ENCODE measurements at regions not wholly inside any gene's neighbourhood (a gene's known extent, or its start where the extent isn't known, plus 50 kb on each side); places are given as distances from the start of the nearest gene placed in this dataset.

- intact Hi-C loops (cut with micrococcal nuclease): no loop called here
- peaks cover 16% of the 10 kb centered on the region for H3K27me3 Mint-ChIP-seq
- Histone ChIP-seq H3K9ac (ENCODE audit: low read length) (no peak overlapping the region), H3K27ac (ENCODE audit: low read length in 2 of 2) (no peak overlapping the region), H4K20me1 (ENCODE audit: control insufficient read depth, insufficient read depth, low read length, poor library complexity, severe bottlenecking) (no peaks in the 10 kb centered on the region), H3K4me2 (replicated peaks; ENCODE audit: low read depth, low read length, poor library complexity, severe bottlenecking) (no peak overlapping the region), H3K27me3 (replicated peaks in 1 of 4; ENCODE audit: control extremely low read depth in 1 of 4, control insufficient read depth in 3 of 4, insufficient read depth in 4 of 4, low read length in 3 of 4) (peaks cover 0 to 4% (median 0%) of the 10 kb centered on the region in 4 experiments), H2AFZ (ENCODE audit: insufficient read depth, low read depth, low read length, poor library complexity, severe bottlenecking) (no peak overlapping the region), H3K4me1 (ENCODE audit: control insufficient read depth in 2 of 2, insufficient read depth in 2 of 2, low read length in 2 of 2) (no peaks in the 10 kb centered on the region), H3K9me3 (ENCODE audit: control extremely low read depth in 1 of 3, control insufficient read depth in 2 of 3, insufficient read depth in 1 of 3, low read length in 2 of 3) (no peaks in the 10 kb centered on the region), H3K36me3 (replicated peaks in 1 of 2; ENCODE audit: control extremely low read depth in 1 of 2, control insufficient read depth in 1 of 2, extremely low read depth in 1 of 2, insufficient read depth in 2 of 2, low read length in 1 of 2) (no peaks in the 10 kb centered on the region), H3K4me3 (ENCODE audit: control extremely low read depth in 1 of 5, extremely low read depth in 1 of 5, insufficient read depth in 1 of 5, low read depth in 2 of 5, low read length in 4 of 5) (no peak overlapping the region), H3K79me2 (ENCODE audit: control insufficient read depth, insufficient read depth, low read length) (no peaks in the 10 kb centered on the region)
- H3K9me3 Mint-ChIP-seq (ENCODE audit: insufficient read depth): no peaks in the 10 kb centered on the region
- H3K4me3 Mint-ChIP-seq: no peak overlapping the region
- ChIA-PET CTCF (no interaction called here), POLR2A (no interaction called here)
- DNase-seq (no peak), ATAC-seq (ENCODE audit: low read depth) (no peak)
- no peak for TF ChIP-seq EZH2 (IDR thresholded peaks at IDR 0.05; ENCODE audit: borderline replicate concordance, insufficient read depth, low read depth, low read length, poor library complexity, severe bottlenecking)
- TF ChIP-seq CTCF (IDR thresholded peaks at IDR 0.05): no peak
- H3K4me1 Mint-ChIP-seq: no peaks in the 10 kb centered on the region
- H3K27ac Mint-ChIP-seq: no peak overlapping the region
Measured at GRCh38 chr4:114088481-114088880, 109.0 kb upstream of the ARSJ start.

GRCh38 chr4:114091546-114091945 lies 112.1 kb upstream of the ARSJ start:
- peaks cover 5% of the 10 kb centered on the region for H3K27me3 Mint-ChIP-seq
- no peak overlapping the region for H3K27ac ChIP-seq (ENCODE audit: low read length in 2 of 2)
- no peak overlapping the region for H3K27ac Mint-ChIP-seq
- ATAC-seq (ENCODE audit: low read depth) (no peak), DNase-seq (no peak)
- H3K4me2 ChIP-seq (replicated peaks; ENCODE audit: low read depth, low read length, poor library complexity, severe bottlenecking): no peak overlapping the region
- H3K9me3 Mint-ChIP-seq (ENCODE audit: insufficient read depth): no peaks in the 10 kb centered on the region
- no peaks in the 10 kb centered on the region for H3K9me3 ChIP-seq (ENCODE audit: control extremely low read depth in 1 of 3, control insufficient read depth in 2 of 3, insufficient read depth in 1 of 3, low read length in 2 of 3)
- H2AFZ ChIP-seq (ENCODE audit: insufficient read depth, low read depth, low read length, poor library complexity, severe bottlenecking): no peak overlapping the region
- no peaks in the 10 kb centered on the region for H3K4me1 Mint-ChIP-seq
- no peak overlapping the region for H3K9ac ChIP-seq (ENCODE audit: low read length)
- H3K27me3 ChIP-seq (replicated peaks in 1 of 4; ENCODE audit: control extremely low read depth in 1 of 4, control insufficient read depth in 3 of 4, insufficient read depth in 4 of 4, low read length in 3 of 4): peaks cover 0 to 2% (median 0%) of the 10 kb centered on the region in 4 experiments
- intact Hi-C loops (cut with micrococcal nuclease): no loop called here
- 60% methylated on average over 1 of the region's 1 CpG for WGBS (ENCODE audit: insufficient coverage)
- ChIA-PET CTCF (no interaction called here), POLR2A (no interaction called here)
- H3K4me1 ChIP-seq (ENCODE audit: control insufficient read depth in 2 of 2, insufficient read depth in 2 of 2, low read length in 2 of 2): no peaks in the 10 kb centered on the region
- no peaks in the 10 kb centered on the region for H3K36me3 ChIP-seq (replicated peaks in 1 of 2; ENCODE audit: control extremely low read depth in 1 of 2, control insufficient read depth in 1 of 2, extremely low read depth in 1 of 2, insufficient read depth in 2 of 2, low read length in 1 of 2)
- H3K4me3 Mint-ChIP-seq: no peak overlapping the region
- no peaks in the 10 kb centered on the region for H4K20me1 ChIP-seq (ENCODE audit: control insufficient read depth, insufficient read depth, low read length, poor library complexity, severe bottlenecking)
- H3K79me2 ChIP-seq (ENCODE audit: control insufficient read depth, insufficient read depth, low read length): no peaks in the 10 kb centered on the region
- TF ChIP-seq EZH2 (IDR thresholded peaks at IDR 0.05; ENCODE audit: borderline replicate concordance, insufficient read depth, low read depth, low read length, poor library complexity, severe bottlenecking): no peak
- no peak for TF ChIP-seq CTCF (IDR thresholded peaks at IDR 0.05)
- H3K4me3 ChIP-seq (ENCODE audit: control extremely low read depth in 1 of 5, extremely low read depth in 1 of 5, insufficient read depth in 1 of 5, low read depth in 2 of 5, low read length in 4 of 5): no peak overlapping the region
